Esophagus squamous epithelium (tissue), 4 donors: ENCODE measurements at regions not wholly inside any gene's neighbourhood (a gene's known extent, or its start where the extent isn't known, plus 50 kb on each side); places are given as distances from the start of the nearest gene placed in this dataset.

Source experiments
- POLR2A ChIP-seq, 4 donors: fragments of 450-650 bp; IDR thresholded peaks; one replicate each; pipeline ENCODE4 v1.6.1; 2017; ENCODE audit warnings: antibody characterized with exemption in 4 of 4, mild to moderate bottlenecking in 4 of 4, moderate library complexity in 3 of 4
- TF ChIP-seq, protein P1 (sequence below), 6 experiments: fragments of 450-650 bp in 4 of 6; fragments of 200-600 bp in 2 of 6; sonication (generic) in 2 of 6; IDR thresholded peaks; one replicate each; pipeline ENCODE4 v1.5.1; 2016 to 2019; ENCODE audit warnings: antibody characterized with exemption in 6 of 6, mild to moderate bottlenecking in 4 of 6, moderate library complexity in 4 of 6

DNA sequence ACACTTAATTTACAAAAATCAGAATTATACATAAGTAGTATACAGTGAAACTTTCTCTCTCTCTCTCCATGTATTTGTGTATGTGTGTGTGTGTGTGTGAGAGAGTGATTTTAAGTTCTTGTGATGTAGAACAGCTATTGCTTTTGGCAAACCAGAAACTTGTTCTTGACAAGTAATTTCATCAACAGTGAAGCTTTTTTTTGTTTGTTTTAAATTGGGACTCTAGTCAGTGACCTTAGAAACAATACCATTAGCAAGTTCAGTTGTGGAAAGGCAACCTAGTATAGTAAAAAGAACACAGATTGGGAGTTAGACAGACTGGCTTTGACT is 319.1 kb downstream of the PTEN start:
- TF ChIP-seq, protein P1, sequence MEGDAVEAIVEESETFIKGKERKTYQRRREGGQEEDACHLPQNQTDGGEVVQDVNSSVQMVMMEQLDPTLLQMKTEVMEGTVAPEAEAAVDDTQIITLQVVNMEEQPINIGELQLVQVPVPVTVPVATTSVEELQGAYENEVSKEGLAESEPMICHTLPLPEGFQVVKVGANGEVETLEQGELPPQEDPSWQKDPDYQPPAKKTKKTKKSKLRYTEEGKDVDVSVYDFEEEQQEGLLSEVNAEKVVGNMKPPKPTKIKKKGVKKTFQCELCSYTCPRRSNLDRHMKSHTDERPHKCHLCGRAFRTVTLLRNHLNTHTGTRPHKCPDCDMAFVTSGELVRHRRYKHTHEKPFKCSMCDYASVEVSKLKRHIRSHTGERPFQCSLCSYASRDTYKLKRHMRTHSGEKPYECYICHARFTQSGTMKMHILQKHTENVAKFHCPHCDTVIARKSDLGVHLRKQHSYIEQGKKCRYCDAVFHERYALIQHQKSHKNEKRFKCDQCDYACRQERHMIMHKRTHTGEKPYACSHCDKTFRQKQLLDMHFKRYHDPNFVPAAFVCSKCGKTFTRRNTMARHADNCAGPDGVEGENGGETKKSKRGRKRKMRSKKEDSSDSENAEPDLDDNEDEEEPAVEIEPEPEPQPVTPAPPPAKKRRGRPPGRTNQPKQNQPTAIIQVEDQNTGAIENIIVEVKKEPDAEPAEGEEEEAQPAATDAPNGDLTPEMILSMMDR (IDR thresholded peaks at IDR 0.05), result no peak
- TF ChIP-seq POLR2A (IDR thresholded peaks at IDR 0.05), result no peak
